ENCODE measurements at regions not wholly inside any gene's neighbourhood (a gene's known extent, or its start where the extent isn't known, plus 50 kb on each side); places are given as distances from the start of the nearest gene placed in this dataset.

- no TSS peak for BruUV-seq (replicated peaks)
- no peak for TF ChIP-seq MAX (IDR thresholded peaks at IDR 0.05; ENCODE audit: insufficient read depth, insufficient read length)
- Histone ChIP-seq H3K36me3 (ENCODE audit: control insufficient read depth in 2 of 2, extremely low read depth in 1 of 2, insufficient read depth in 2 of 2, low read length in 2 of 2) (no peaks in the 10 kb centered on the region), H3K9me1 (replicated peaks; ENCODE audit: control insufficient read depth, extremely low read depth, insufficient read depth, low read length) (no peaks in the 10 kb centered on the region), H4K20me1 (replicated peaks; ENCODE audit: control insufficient read depth, extremely low read depth, insufficient read depth, low read length) (no peaks in the 10 kb centered on the region), H3K79me2 (ENCODE audit: control insufficient read depth, insufficient read depth, low read length) (no peaks in the 10 kb centered on the region), H3K9ac (replicated peaks; ENCODE audit: extremely low read depth, insufficient read depth, low read length) (no peak overlapping the region), H3K4me3 (replicated peaks in 1 of 3; ENCODE audit: insufficient read depth in 1 of 3, low read depth in 1 of 3, low read length in 3 of 3) (no peak overlapping the region), H3K27me3 (ENCODE audit: control insufficient read depth in 2 of 2, insufficient read depth in 2 of 2, low read length in 2 of 2) (peaks cover 10 to 12% of the 10 kb centered on the region in 2 experiments), H3K4me1 (ENCODE audit: control insufficient read depth, extremely low read depth, insufficient read depth, low read length) (no peaks in the 10 kb centered on the region), H2AFZ (ENCODE audit: low read depth, low read length) (no peak overlapping the region), H3K4me2 (ENCODE audit: insufficient read depth, low read length) (no peak overlapping the region), H3K9me3 (replicated peaks; ENCODE audit: control insufficient read depth, insufficient read depth, low read length) (no peaks in the 10 kb centered on the region), H3K27ac (ENCODE audit: insufficient read depth, low read depth, low read length) (no peak overlapping the region)
- ChIA-PET CTCF (no interaction called here), POLR2A (no interaction called here)
- intact Hi-C loops (cut with micrococcal nuclease) = no loop called here
- dilution Hi-C loops (cut with MboI; ENCODE audit: extremely low pct_ligation_motif_present, low sequenced_read_pairs) = no loop called here
- FAIRE-seq (no peak), DNase-seq (ENCODE audit: low read depth, low spot score) (no peak)
Observed at GRCh38 chr12:12019881-12020280, 50.9 kb upstream of the BCL2L14 start.

- FAIRE-seq (no peak), DNase-seq (ENCODE audit: low read depth, low spot score) (no peak)
- Histone ChIP-seq H3K9me3 (replicated peaks; ENCODE audit: control insufficient read depth, insufficient read depth, low read length) (no peaks in the 10 kb centered on the region), H3K27me3 (ENCODE audit: control insufficient read depth in 2 of 2, insufficient read depth in 2 of 2, low read length in 2 of 2) (peaks cover 10 to 16% of the 10 kb centered on the region in 2 experiments), H3K9ac (replicated peaks; ENCODE audit: extremely low read depth, insufficient read depth, low read length) (no peak overlapping the region), H4K20me1 (replicated peaks; ENCODE audit: control insufficient read depth, extremely low read depth, insufficient read depth, low read length) (no peaks in the 10 kb centered on the region), H3K27ac (ENCODE audit: insufficient read depth, low read depth, low read length) (no peak overlapping the region), H2AFZ (ENCODE audit: low read depth, low read length) (no peak overlapping the region), H3K4me2 (ENCODE audit: insufficient read depth, low read length) (no peak overlapping the region), H3K4me1 (ENCODE audit: control insufficient read depth, extremely low read depth, insufficient read depth, low read length) (no peaks in the 10 kb centered on the region), H3K36me3 (ENCODE audit: control insufficient read depth in 2 of 2, extremely low read depth in 1 of 2, insufficient read depth in 2 of 2, low read length in 2 of 2) (no peaks in the 10 kb centered on the region), H3K4me3 (replicated peaks in 1 of 3; ENCODE audit: insufficient read depth in 1 of 3, low read depth in 1 of 3, low read length in 3 of 3) (no peak overlapping the region), H3K79me2 (ENCODE audit: control insufficient read depth, insufficient read depth, low read length) (no peaks in the 10 kb centered on the region), H3K9me1 (replicated peaks; ENCODE audit: control insufficient read depth, extremely low read depth, insufficient read depth, low read length) (no peaks in the 10 kb centered on the region)
- dilution Hi-C loops (cut with MboI; ENCODE audit: extremely low pct_ligation_motif_present, low sequenced_read_pairs) (no loop called here), intact Hi-C loops (cut with micrococcal nuclease) (no loop called here)
- POLR2A ChIA-PET = no interaction called here
- TF ChIP-seq EZH2 (IDR thresholded peaks at IDR 0.05; ENCODE audit: borderline replicate concordance, low read depth, low read length, severe bottlenecking) (no peak), GATA2 (IDR thresholded peaks at IDR 0.05; ENCODE audit: insufficient read depth, insufficient read length, low read depth, low read length) (no peak), POLR2AphosphoS5 (IDR thresholded peaks at IDR 0.05; ENCODE audit: insufficient read depth, low read depth, low read length) (no peak), POLR2A (IDR thresholded peaks at IDR 0.05; ENCODE audit: low read depth, low read length) (no peak), MYC (IDR thresholded peaks at IDR 0.05; ENCODE audit: low read depth, low read length) (no peak), JUN (IDR thresholded peaks at IDR 0.05; ENCODE audit: borderline replicate concordance, insufficient read depth, insufficient read length, low read depth) (no peak), FOS (IDR thresholded peaks at IDR 0.05; ENCODE audit: borderline replicate concordance, insufficient read depth, low read length) (no peak), MAX (IDR thresholded peaks at IDR 0.05; ENCODE audit: insufficient read depth, insufficient read length) (no peak), CTCF (IDR thresholded peaks at IDR 0.05; ENCODE audit: extremely low read depth in 1 of 2, insufficient read depth in 1 of 2, low read depth in 1 of 2, low read length in 2 of 2) (no peak)
- BruUV-seq (replicated peaks) = no TSS peak
- CTCF ChIA-PET = interaction anchor here (1.8 kb wide), 1 partner anchor 439 kb away, joined by 6 read pairs; no protein-coding TSS in a partner anchor
Observed at GRCh38 chr12:12020762-12021161, 50.0 kb upstream of the BCL2L14 start.
